Ascending aorta (tissue), 2 donors: ENCODE measurements at regions not wholly inside any gene's neighbourhood (a gene's known extent, or its start where the extent isn't known, plus 50 kb on each side); places are given as distances from the start of the nearest gene placed in this dataset.

Experiments
- DNase-seq, 2 donors: peaks; one replicate each; pipeline ENCODE4 v3.0.0-alpha.2; 2019; ENCODE audit warnings: low spot score in 2 of 2
- H3K27ac ChIP-seq, 2 donors: fragments of 200-600 bp; sonication (generic); one replicate each; pipeline ENCODE4 v1.5.1; 2016 to 2017; ENCODE audit warnings: mild to moderate bottlenecking in 1 of 2
- H3K27me3 ChIP-seq: fragments of 200-600 bp; sonication (generic); one replicate; pipeline ENCODE4 v1.5.1; 2017
- H3K36me3 ChIP-seq, 2 donors: fragments of 200-600 bp; sonication (generic); one replicate each; pipeline ENCODE4 v1.5.1; 2016
- H3K4me1 ChIP-seq, 2 donors: fragments of 200-600 bp; sonication (generic); one replicate each; pipeline ENCODE4 v1.5.1; 2016 to 2017; ENCODE audit warnings: mild to moderate bottlenecking in 1 of 2
- H3K4me3 ChIP-seq, 2 donors: fragments of 200-600 bp; sonication (generic); one replicate each; pipeline ENCODE4 v1.5.1; 2016 to 2017; ENCODE audit warnings: mild to moderate bottlenecking in 1 of 2
- H3K9me3 ChIP-seq, 2 donors: fragments of 200-600 bp; sonication (generic); one replicate each; pipeline ENCODE4 v1.5.1; 2016
- CTCF ChIP-seq, 3 experiments: fragments of 200-600 bp in 2 of 3; fragments of 450-650 bp in 1 of 3; sonication (generic) in 2 of 3; IDR thresholded peaks; one replicate each; pipeline ENCODE4 v1.5.1; 2016 to 2019; ENCODE audit warnings: antibody characterized with exemption in 3 of 3, mild to moderate bottlenecking in 1 of 3, moderate library complexity in 1 of 3
- intact Hi-C: fragments of 100-400 bp; cut with DNase I; formaldehyde crosslinking; loops from one replicate; pipeline ENCODE4 v1.15.1; 2023

GRCh38 chr11:19558189-19558986, 154.2 kb upstream of the NAV2 start:
- Histone ChIP-seq H3K4me3 (no peak overlapping the region), H3K9me3 (no peaks in the 10 kb centered on the region), H3K27me3 (no peaks in the 10 kb centered on the region), H3K27ac (no peak overlapping the region), H3K36me3 (no peaks in the 10 kb centered on the region), H3K4me1 (peaks cover 0 to 5% of the 10 kb centered on the region in 2 donors)
- intact Hi-C loops, result loop anchor here (2.0 to 10.0 kb wide), 2 partner anchors 344 to 806 kb away; partner anchors contain the start of gene HTATIP2
- no peak for TF ChIP-seq CTCF (IDR thresholded peaks at IDR 0.05)
- DNase-seq, result peak in 1 of 2 donors; percentile 63

- no peaks in the 10 kb centered on the region for H3K36me3 ChIP-seq
- H3K27me3 ChIP-seq, result no peaks in the 10 kb centered on the region
- TF ChIP-seq CTCF (IDR thresholded peaks at IDR 0.05), result peak; percentile 75 to 89 (median 84)
- H3K4me3 ChIP-seq, result no peak overlapping the region
- no peak overlapping the region for H3K27ac ChIP-seq
- peaks cover 0 to 5% of the 10 kb centered on the region in 2 donors for H3K4me1 ChIP-seq
- DNase-seq, result peak in 1 of 2 donors; percentile 85
- intact Hi-C loops, result loop anchor here (2.0 to 10.0 kb wide), 3 partner anchors 345 to 807 kb away; partner anchors contain the start of gene HTATIP2
- no peaks in the 10 kb centered on the region for H3K9me3 ChIP-seq
Measured at GRCh38 chr11:19557720-19558140, 154.9 kb upstream of the NAV2 start.

- Histone ChIP-seq H3K27me3 (no peaks in the 10 kb centered on the region), H3K9me3 (no peaks in the 10 kb centered on the region), H3K36me3 (no peaks in the 10 kb centered on the region), H3K27ac (no peak overlapping the region), H3K4me3 (no peak overlapping the region), H3K4me1 (peaks cover 0 to 5% of the 10 kb centered on the region in 2 donors)
- TF ChIP-seq CTCF (IDR thresholded peaks at IDR 0.05), result no peak
- DNase-seq, result no peak
- intact Hi-C loops, result loop anchor here (2.0 to 10.0 kb wide), 2 partner anchors 574 to 808 kb away; partner anchors contain the start of gene HTATIP2
Measured at GRCh38 chr11:19557185-19557584, 155.5 kb upstream of the NAV2 start.

GRCh38 chr11:19555266-19555665, 157.4 kb upstream of the NAV2 start:
- Histone ChIP-seq H3K4me1 (peaks cover 0 to 5% of the 10 kb centered on the region in 2 donors), H3K27ac (no peak overlapping the region), H3K9me3 (no peaks in the 10 kb centered on the region), H3K36me3 (no peaks in the 10 kb centered on the region), H3K27me3 (no peaks in the 10 kb centered on the region), H3K4me3 (no peak overlapping the region)
- DNase-seq, result no peak
- no peak for TF ChIP-seq CTCF (IDR thresholded peaks at IDR 0.05)
- intact Hi-C loops, result loop anchor here (10.0 kb wide), 1 partner anchor 810 kb away; the partner anchor contains the start of gene HTATIP2

- Histone ChIP-seq H3K4me3 (no peak overlapping the region), H3K27ac (no peak overlapping the region), H3K4me1 (peaks cover 0 to 5% of the 10 kb centered on the region in 2 donors), H3K9me3 (no peaks in the 10 kb centered on the region), H3K27me3 (no peaks in the 10 kb centered on the region), H3K36me3 (no peaks in the 10 kb centered on the region)
- TF ChIP-seq CTCF (IDR thresholded peaks at IDR 0.05), result peak; percentile 71 to 90 (median 84)
- intact Hi-C loops, result loop anchor here (1.0 to 10.0 kb wide), 4 partner anchors 243 to 811 kb away; partner anchors contain the start of gene HTATIP2
- DNase-seq, result peak; percentile 26 to 87
Measured at GRCh38 chr11:19553683-19554333, 158.8 kb upstream of the NAV2 start.
